Mesenchymal stem cell (in vitro differentiated cells and primary cell): ENCODE measurements at regions not wholly inside any gene's neighbourhood (a gene's known extent, or its start where the extent isn't known, plus 50 kb on each side); places are given as distances from the start of the nearest gene placed in this dataset.
A peak's percentile ranks its signal among the peaks of the same experiment; 100 is the strongest.

ENCODE experiments used
- DNase-seq: peaks from one replicate; pipeline ENCODE4 v3.0.0-alpha.2; 2013
- H2AFZ ChIP-seq: one replicate; pipeline ENCODE4 v1.6.1; 2013; ENCODE audit warnings: low read depth, mild to moderate bottlenecking, control low read depth, inconsistent platforms, low read length, moderate library complexity
- H2AK5ac ChIP-seq: 2 replicates; pipeline ENCODE4 v1.6.1; 2013; ENCODE audit warnings: low read length, moderate library complexity, mild to moderate bottlenecking, inconsistent platforms; ENCODE audit not compliant: severe bottlenecking
- H2BK120ac ChIP-seq: one replicate; pipeline ENCODE4 v1.6.1; 2013; ENCODE audit warnings: low read depth, mild to moderate bottlenecking, inconsistent platforms, low read length, moderate library complexity
- H2BK12ac ChIP-seq, 2 experiments: one replicate each; pipeline ENCODE4 v1.6.1; 2013; ENCODE audit warnings: inconsistent platforms in 2 of 2, low read length in 2 of 2, mild to moderate bottlenecking in 2 of 2, moderate library complexity in 2 of 2, control low read depth in 1 of 2
- H2BK15ac ChIP-seq: one replicate; pipeline ENCODE4 v1.6.1; 2013; ENCODE audit warnings: mild to moderate bottlenecking, low read depth, inconsistent platforms; ENCODE audit not compliant: poor library complexity, severe bottlenecking
- H2BK5ac ChIP-seq: 2 replicates; pipeline ENCODE4 v1.6.1; 2013; ENCODE audit warnings: low read depth, mild to moderate bottlenecking, low read length, control low read depth, inconsistent platforms; ENCODE audit not compliant: poor library complexity, severe bottlenecking
- H3K14ac ChIP-seq, 2 experiments: one replicate each; pipeline ENCODE4 v1.6.1; 2013; ENCODE audit warnings: inconsistent platforms in 2 of 2, low read length in 2 of 2, control low read depth in 1 of 2, mild to moderate bottlenecking in 1 of 2, moderate library complexity in 1 of 2
- H3K18ac ChIP-seq, 2 experiments: one replicate each; pipeline ENCODE4 v1.6.1; 2013; ENCODE audit warnings: inconsistent platforms in 2 of 2, low read length in 2 of 2, control low read depth in 1 of 2, low read depth in 1 of 2, mild to moderate bottlenecking in 1 of 2
- H3K23ac ChIP-seq, 2 experiments: one replicate each; pipeline ENCODE4 v1.6.1; 2013; ENCODE audit warnings: inconsistent platforms in 2 of 2, low read length in 2 of 2, mild to moderate bottlenecking in 2 of 2, moderate library complexity in 2 of 2, control low read depth in 1 of 2
- H3K27ac ChIP-seq: 2 replicates; pipeline ENCODE4 v1.5.1; 2013; ENCODE audit warnings: mild to moderate bottlenecking, moderate library complexity, low read length, control low read depth, inconsistent platforms; ENCODE audit not compliant: poor library complexity, severe bottlenecking
- H3K27me3 ChIP-seq, 2 experiments: 2 replicates each; pipeline versions ENCODE4 v1.6.1 to v1.7.0; 2013; ENCODE audit warnings: low read length in 2 of 2, mild to moderate bottlenecking in 2 of 2, moderate library complexity in 2 of 2, control low read depth in 1 of 2, inconsistent platforms in 1 of 2; ENCODE audit not compliant: control insufficient read depth in 1 of 2, insufficient read depth in 1 of 2
- H3K36me3 ChIP-seq, 2 experiments: 2 replicates each; pipeline versions ENCODE4 v1.6.1 to v1.7.0; 2013; ENCODE audit warnings: low read length in 2 of 2, control low read depth in 1 of 2, inconsistent platforms in 1 of 2, low read depth in 1 of 2, mild to moderate bottlenecking in 1 of 2; ENCODE audit not compliant: insufficient read depth in 2 of 2, control insufficient read depth in 1 of 2
- H3K4ac ChIP-seq, 2 experiments: one replicate each; pipeline ENCODE4 v1.6.1; 2013; ENCODE audit warnings: inconsistent platforms in 2 of 2, low read length in 2 of 2, mild to moderate bottlenecking in 2 of 2, moderate library complexity in 2 of 2, control low read depth in 1 of 2, low read depth in 1 of 2
- H3K4me1 ChIP-seq: 2 replicates; pipeline ENCODE4 v1.6.1; 2013; ENCODE audit warnings: low read depth, low read length, control low read depth; ENCODE audit not compliant: control insufficient read depth, insufficient read depth
- H3K4me2 ChIP-seq: 2 replicates; pipeline ENCODE4 v1.6.1; 2013; ENCODE audit warnings: low read length, mild to moderate bottlenecking, inconsistent platforms; ENCODE audit not compliant: poor library complexity, severe bottlenecking
- H3K4me3 ChIP-seq, 2 experiments: 2 replicates each; pipeline versions ENCODE4 v1.5.1 to v1.7.0; 2013; ENCODE audit warnings: low read length in 2 of 2, mild to moderate bottlenecking in 2 of 2, control low read depth in 1 of 2, low read depth in 1 of 2; ENCODE audit not compliant: insufficient read depth in 1 of 2
- H3K79me1 ChIP-seq: replicated peaks from 2 replicates; pipeline ENCODE4 v1.6.1; 2013; ENCODE audit warnings: mild to moderate bottlenecking, control low read depth, low read length, inconsistent platforms; ENCODE audit not compliant: poor library complexity, severe bottlenecking
- H3K9ac ChIP-seq: 2 replicates; pipeline ENCODE4 v1.7.0; 2013; ENCODE audit warnings: mild to moderate bottlenecking, low read length, moderate library complexity
- H3K9me3 ChIP-seq: 2 replicates; pipeline ENCODE4 v1.7.0; 2013; ENCODE audit warnings: mild to moderate bottlenecking, low read length; ENCODE audit not compliant: control insufficient read depth
- H4K8ac ChIP-seq: one replicate; pipeline ENCODE4 v1.6.1; 2013; ENCODE audit warnings: inconsistent platforms, mild to moderate bottlenecking, low read length, moderate library complexity
- H4K91ac ChIP-seq: one replicate; pipeline ENCODE4 v1.6.1; 2013; ENCODE audit warnings: mild to moderate bottlenecking, low read length, inconsistent platforms
- WGBS: methylation state at CpG from one replicate; pipeline ENCODE4 v1.1.7; 2013; ENCODE audit warnings: mixed read lengths; 5-methylcytosine and 5-hydroxymethylcytosine counted together

DNA sequence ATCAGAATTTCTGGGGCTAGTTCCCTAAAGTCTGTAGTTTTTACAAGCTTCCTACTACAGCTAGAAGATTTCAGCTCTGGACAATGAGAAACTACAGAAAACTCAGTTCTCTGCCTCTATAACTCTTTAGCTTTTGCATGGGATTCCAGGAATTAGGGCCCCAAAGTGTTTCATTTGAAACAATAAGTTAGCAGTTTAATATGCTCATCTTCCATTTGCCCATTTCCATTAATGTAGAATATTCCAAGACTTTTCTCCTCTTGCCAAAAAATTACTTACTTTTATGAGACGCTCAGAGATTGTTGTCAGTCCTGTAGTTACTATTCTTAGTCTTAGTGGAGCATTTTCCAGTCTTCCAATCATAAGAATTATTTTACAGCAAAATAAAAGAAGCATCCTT, 719.9 kb downstream of the ADGRL2 start:
- no peak overlapping the region for H3K4ac ChIP-seq
- H2BK5ac ChIP-seq, result no peak overlapping the region
- H3K36me3 ChIP-seq, result no peaks in the 10 kb centered on the region
- no peak overlapping the region for H3K27ac ChIP-seq
- no peak overlapping the region for H3K4me3 ChIP-seq
- no peak overlapping the region for H2AK5ac ChIP-seq
- H3K14ac ChIP-seq, result no peak overlapping the region
- H3K79me1 ChIP-seq, result no peaks in the 10 kb centered on the region
- no peak overlapping the region for H3K23ac ChIP-seq
- no peak overlapping the region for H2BK12ac ChIP-seq
- H3K4me1 ChIP-seq, result no peaks in the 10 kb centered on the region
- no peak for DNase-seq
- no peak overlapping the region for H2AFZ ChIP-seq
- no peak overlapping the region for H3K4me2 ChIP-seq
- no peak overlapping the region for H3K9ac ChIP-seq
- H3K18ac ChIP-seq, result no peak overlapping the region
- H3K9me3 ChIP-seq, result no peaks in the 10 kb centered on the region
- H3K27me3 ChIP-seq, result no peaks in the 10 kb centered on the region
- no CpG with 5 or more reads among the region's 1 CpG for WGBS
- H4K8ac ChIP-seq, result no peak overlapping the region
- H2BK120ac ChIP-seq, result no peak overlapping the region
- H4K91ac ChIP-seq, result no peak overlapping the region
- H2BK15ac ChIP-seq, result no peak overlapping the region

DNA sequence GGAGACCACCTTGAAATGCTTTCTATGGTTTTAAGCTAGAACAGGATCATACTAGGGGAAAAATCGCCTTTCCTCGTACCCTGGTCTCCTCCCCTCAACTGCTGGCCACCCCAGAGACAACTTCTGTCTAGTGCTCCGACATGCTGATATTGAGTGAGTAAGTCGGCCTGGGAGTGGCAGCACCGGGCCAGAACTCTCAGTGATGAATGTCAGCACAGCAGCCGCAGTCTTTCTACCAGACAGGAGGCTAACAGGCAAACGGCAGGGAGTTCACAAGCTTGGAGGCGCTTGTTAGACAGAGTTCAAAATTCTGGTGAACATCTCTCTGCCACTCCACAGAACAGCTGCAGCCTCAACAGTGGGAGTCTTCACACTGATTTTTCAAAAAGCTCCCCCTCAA, 716.9 kb downstream of the ADGRL2 start:
- peak; percentile 7 for DNase-seq
- Histone ChIP-seq H3K79me1 (no peaks in the 10 kb centered on the region), H2BK5ac (no peak overlapping the region), H3K4me3 (no peak overlapping the region), H3K9ac (peak overlapping the region; percentile 21), H3K27ac (no peak overlapping the region), H4K91ac (no peak overlapping the region), H3K36me3 (no peaks in the 10 kb centered on the region), H2BK12ac (no peak overlapping the region), H2BK120ac (no peak overlapping the region), H3K27me3 (no peaks in the 10 kb centered on the region), H2BK15ac (no peak overlapping the region), H3K4ac (no peak overlapping the region), H3K14ac (no peak overlapping the region), H3K18ac (peak overlapping the region in 1 of 2 experiments; percentile 11), H4K8ac (no peak overlapping the region), H2AFZ (no peak overlapping the region), H2AK5ac (no peak overlapping the region), H3K9me3 (no peaks in the 10 kb centered on the region), H3K4me1 (no peaks in the 10 kb centered on the region), H3K4me2 (no peak overlapping the region), H3K23ac (no peak overlapping the region)
- 68% methylated on average over 8 of the region's 8 CpGs for WGBS

- peak; percentile 62 for DNase-seq
- Histone ChIP-seq H2BK15ac (no peak overlapping the region), H3K36me3 (no peaks in the 10 kb centered on the region), H3K79me1 (no peaks in the 10 kb centered on the region), H3K4me3 (no peak overlapping the region), H2BK120ac (no peak overlapping the region), H2BK12ac (no peak overlapping the region), H3K18ac (no peak overlapping the region), H2AK5ac (no peak overlapping the region), H3K27me3 (no peaks in the 10 kb centered on the region), H3K9me3 (no peaks in the 10 kb centered on the region), H4K91ac (no peak overlapping the region), H3K4ac (no peak overlapping the region), H2BK5ac (no peak overlapping the region), H3K14ac (no peak overlapping the region), H3K27ac (no peak overlapping the region), H3K4me2 (no peak overlapping the region), H3K9ac (no peak overlapping the region), H4K8ac (no peak overlapping the region), H2AFZ (no peak overlapping the region), H3K4me1 (no peaks in the 10 kb centered on the region), H3K23ac (no peak overlapping the region)
Measured at GRCh38 chr1:82515650-82516049, 714.9 kb downstream of the ADGRL2 start.

DNA sequence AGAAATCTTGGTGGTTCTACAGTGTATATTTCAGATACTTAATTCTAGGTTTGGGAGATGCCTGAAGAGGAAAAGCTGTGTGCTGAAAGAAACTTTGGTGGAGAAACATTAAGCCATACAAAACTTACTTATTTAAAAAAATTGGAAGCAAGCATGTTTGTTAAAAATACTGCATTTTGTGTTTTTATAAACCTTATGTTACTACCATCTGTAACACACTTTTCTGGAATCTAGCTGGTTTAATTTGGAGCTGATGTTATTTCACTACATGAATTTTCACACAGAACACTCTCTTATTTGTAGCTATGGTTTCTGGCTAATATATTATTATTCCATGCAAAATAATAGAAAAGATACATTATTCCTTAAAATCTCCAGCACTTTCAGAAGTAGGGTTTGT, 710.7 kb downstream of the ADGRL2 start:
- Histone ChIP-seq H3K4ac (no peak overlapping the region), H3K36me3 (no peaks in the 10 kb centered on the region), H3K9me3 (no peaks in the 10 kb centered on the region), H3K4me1 (no peaks in the 10 kb centered on the region), H4K91ac (no peak overlapping the region), H3K79me1 (no peaks in the 10 kb centered on the region), H2AK5ac (no peak overlapping the region), H3K27me3 (no peaks in the 10 kb centered on the region), H4K8ac (no peak overlapping the region), H2AFZ (no peak overlapping the region), H3K23ac (no peak overlapping the region), H2BK5ac (no peak overlapping the region), H3K4me2 (no peak overlapping the region), H3K9ac (no peak overlapping the region), H3K27ac (no peak overlapping the region), H2BK120ac (no peak overlapping the region), H3K4me3 (no peak overlapping the region), H2BK12ac (no peak overlapping the region), H3K14ac (no peak overlapping the region), H3K18ac (no peak overlapping the region), H2BK15ac (no peak overlapping the region)
- no peak for DNase-seq
